ENCODE measurements at regions not wholly inside any gene's neighbourhood (a gene's known extent, or its start where the extent isn't known, plus 50 kb on each side); places are given as distances from the start of the nearest gene placed in this dataset.
"Not testable (repeated sequence)": the region's sequence is repeated elsewhere in the genome, so short reads cannot be mapped to it uniquely, and the experiment has no call there.

GRCh38 chr4:164239433-164239832, 514.5 kb upstream of the SMIM31 start:
- DNase-seq (ENCODE audit: low spot score), result no peak
- no peaks in the 10 kb centered on the region for H3K4me1 ChIP-seq
- no peak overlapping the region for H3K4me3 ChIP-seq
- no peak for TF ChIP-seq CTCF (IDR thresholded peaks at IDR 0.05)
- H3K27me3 ChIP-seq, result no peaks in the 10 kb centered on the region
- H3K27ac ChIP-seq, result no peak overlapping the region
- H3K36me3 ChIP-seq, result no peaks in the 10 kb centered on the region
- no peaks in the 10 kb centered on the region for H3K9me3 ChIP-seq

- DNase-seq (ENCODE audit: low spot score), result no peak
- TF ChIP-seq CTCF (IDR thresholded peaks at IDR 0.05), result no peak
- H3K36me3 ChIP-seq, result no peaks in the 10 kb centered on the region
- H3K9me3 ChIP-seq, result no peaks in the 10 kb centered on the region
- H3K27ac ChIP-seq, result no peak overlapping the region
- no peaks in the 10 kb centered on the region for H3K27me3 ChIP-seq
- H3K4me3 ChIP-seq, result no peak overlapping the region
- no peaks in the 10 kb centered on the region for H3K4me1 ChIP-seq
Measured at GRCh38 chr4:164239976-164240375, 514.0 kb upstream of the SMIM31 start.

DNA sequence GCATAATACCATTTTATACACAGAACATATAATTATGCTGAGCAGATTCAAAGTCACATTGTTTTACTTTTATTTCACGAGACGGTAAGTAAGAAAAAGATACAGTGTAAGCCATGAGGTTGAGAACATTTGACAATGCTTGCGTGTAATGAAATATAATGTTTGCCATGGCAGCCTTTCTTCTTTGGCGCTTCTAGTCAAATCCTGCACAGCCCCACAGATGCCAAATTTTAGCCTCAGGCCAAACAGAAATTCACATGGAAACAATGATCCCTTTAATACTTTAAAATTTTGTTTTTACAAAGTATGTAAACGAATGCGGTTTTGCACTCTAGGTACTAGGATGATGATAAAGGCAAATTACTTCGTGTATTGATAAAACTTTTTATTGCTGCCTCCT, 502.7 kb upstream of the SMIM31 start:
- Histone ChIP-seq H3K27ac (no peak overlapping the region), H3K36me3 (no peaks in the 10 kb centered on the region)

GRCh38 chr4:164252286-164252685, 501.6 kb upstream of the SMIM31 start:
- Histone ChIP-seq H3K27ac (no peak overlapping the region), H3K36me3 (no peaks in the 10 kb centered on the region), H3K27me3 (no peaks in the 10 kb centered on the region), H3K4me3 (no peak overlapping the region), H3K9me3 (no peaks in the 10 kb centered on the region), H3K4me1 (no peaks in the 10 kb centered on the region)
- no peak for DNase-seq (ENCODE audit: low spot score)
- TF ChIP-seq CTCF (IDR thresholded peaks at IDR 0.05), result no peak

More for the DNA sequence above, 502.7 kb upstream of the SMIM31 start:
- TF ChIP-seq CTCF (IDR thresholded peaks at IDR 0.05), result no peak
- H3K9me3 ChIP-seq, result no peaks in the 10 kb centered on the region
- H3K27me3 ChIP-seq, result no peaks in the 10 kb centered on the region
- no peak for DNase-seq (ENCODE audit: low spot score)
- no peak overlapping the region for H3K4me3 ChIP-seq
- no peaks in the 10 kb centered on the region for H3K4me1 ChIP-seq

GRCh38 chr4:164261831-164262230, 492.1 kb upstream of the SMIM31 start:
- H3K4me1 ChIP-seq, result no peaks in the 10 kb centered on the region
- TF ChIP-seq CTCF (IDR thresholded peaks at IDR 0.05), result no peak
- no peaks in the 10 kb centered on the region for H3K36me3 ChIP-seq
- DNase-seq (ENCODE audit: low spot score), result no peak
- no peak overlapping the region for H3K4me3 ChIP-seq
- no peak overlapping the region for H3K27ac ChIP-seq
- H3K9me3 ChIP-seq, result no peaks in the 10 kb centered on the region
- H3K27me3 ChIP-seq, result no peaks in the 10 kb centered on the region

DNA sequence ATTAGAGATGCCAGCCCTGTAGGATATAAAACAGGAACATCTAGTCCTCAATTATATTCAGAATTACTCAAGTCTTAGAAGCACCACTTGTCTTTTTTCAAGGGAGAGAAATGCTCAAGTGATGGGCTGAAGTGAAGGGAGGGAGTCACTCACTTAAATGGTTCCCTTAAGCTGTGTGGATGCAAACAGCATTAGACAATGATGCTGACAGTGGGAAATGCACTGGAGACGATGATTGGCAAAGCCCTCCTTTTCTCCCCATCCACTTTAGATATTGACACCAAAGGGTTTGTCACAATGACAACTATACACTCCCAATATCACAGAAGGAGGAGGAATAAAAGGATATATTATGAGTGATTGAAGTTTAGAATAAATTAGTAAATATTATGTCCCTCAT, 491.4 kb upstream of the SMIM31 start:
- H3K36me3 ChIP-seq; H3K4me1 ChIP-seq; H3K4me3 ChIP-seq; H3K9me3 ChIP-seq; H3K27ac ChIP-seq; H3K27me3 ChIP-seq; DNase-seq (ENCODE audit: low spot score): not testable (repeated sequence)

DNA sequence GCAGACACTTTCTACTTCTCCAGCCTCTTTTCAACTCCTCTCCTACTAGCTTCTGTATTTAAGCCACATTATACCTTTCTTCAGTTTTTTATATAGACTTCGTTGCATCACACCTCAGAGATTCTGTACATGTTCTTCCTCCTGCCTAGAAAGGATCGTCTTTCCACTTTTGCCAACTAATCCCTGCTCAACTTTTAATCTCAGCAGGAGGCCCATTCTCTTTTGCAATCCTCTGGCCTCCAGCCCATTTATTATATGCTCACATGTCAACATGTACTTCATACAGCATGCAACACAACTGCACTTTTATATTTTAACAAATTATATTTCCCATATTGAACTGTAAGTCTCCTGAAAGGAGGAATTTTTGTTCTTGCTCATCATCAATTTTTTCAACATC, 476.5 kb upstream of the SMIM31 start:
- not testable (repeated sequence) for H3K36me3 ChIP-seq; H3K27ac ChIP-seq; H3K4me1 ChIP-seq; H3K27me3 ChIP-seq; H3K9me3 ChIP-seq; DNase-seq (ENCODE audit: low spot score); H3K4me3 ChIP-seq

Data from right atrium auricular region (tissue), 2 donors.